ENCODE measurements at regions not wholly inside any gene's neighbourhood (a gene's known extent, or its start where the extent isn't known, plus 50 kb on each side); places are given as distances from the start of the nearest gene placed in this dataset.

- TF ChIP-seq, protein P1, sequence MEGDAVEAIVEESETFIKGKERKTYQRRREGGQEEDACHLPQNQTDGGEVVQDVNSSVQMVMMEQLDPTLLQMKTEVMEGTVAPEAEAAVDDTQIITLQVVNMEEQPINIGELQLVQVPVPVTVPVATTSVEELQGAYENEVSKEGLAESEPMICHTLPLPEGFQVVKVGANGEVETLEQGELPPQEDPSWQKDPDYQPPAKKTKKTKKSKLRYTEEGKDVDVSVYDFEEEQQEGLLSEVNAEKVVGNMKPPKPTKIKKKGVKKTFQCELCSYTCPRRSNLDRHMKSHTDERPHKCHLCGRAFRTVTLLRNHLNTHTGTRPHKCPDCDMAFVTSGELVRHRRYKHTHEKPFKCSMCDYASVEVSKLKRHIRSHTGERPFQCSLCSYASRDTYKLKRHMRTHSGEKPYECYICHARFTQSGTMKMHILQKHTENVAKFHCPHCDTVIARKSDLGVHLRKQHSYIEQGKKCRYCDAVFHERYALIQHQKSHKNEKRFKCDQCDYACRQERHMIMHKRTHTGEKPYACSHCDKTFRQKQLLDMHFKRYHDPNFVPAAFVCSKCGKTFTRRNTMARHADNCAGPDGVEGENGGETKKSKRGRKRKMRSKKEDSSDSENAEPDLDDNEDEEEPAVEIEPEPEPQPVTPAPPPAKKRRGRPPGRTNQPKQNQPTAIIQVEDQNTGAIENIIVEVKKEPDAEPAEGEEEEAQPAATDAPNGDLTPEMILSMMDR (IDR thresholded peaks at IDR 0.05; ENCODE audit: extremely low read depth in 1 of 2, insufficient read depth in 1 of 2, low read depth in 1 of 2, low read length in 2 of 2) = no peak
- no peak for TF ChIP-seq EZH2 (IDR thresholded peaks at IDR 0.05; ENCODE audit: borderline replicate concordance, low read depth, low read length, severe bottlenecking)
- TF ChIP-seq POLR2AphosphoS5 (IDR thresholded peaks at IDR 0.05; ENCODE audit: insufficient read depth, low read depth, low read length) = no peak
- no peak for TF ChIP-seq GATA2 (IDR thresholded peaks at IDR 0.05; ENCODE audit: insufficient read depth, insufficient read length, low read depth, low read length)
- no peak for TF ChIP-seq MYC (IDR thresholded peaks at IDR 0.05; ENCODE audit: low read depth, low read length)
- no peak for TF ChIP-seq POLR2A (IDR thresholded peaks at IDR 0.05; ENCODE audit: low read depth, low read length)
- no peak for TF ChIP-seq MAX (IDR thresholded peaks at IDR 0.05; ENCODE audit: insufficient read depth, insufficient read length)
These were observed 78.4 kb upstream of the TSPAN8 start for GRCh38 chr12:71236133-71236660.
